T-helper 17 cell (primary cell): ENCODE measurements at regions not wholly inside any gene's neighbourhood (a gene's known extent, or its start where the extent isn't known, plus 50 kb on each side); places are given as distances from the start of the nearest gene placed in this dataset.

Experiments
- ATAC-seq: fragments of 150-1000 bp; cut with Tn5 transposase; 2 replicates; pipeline ENCODE4 v1.10.0; 2021; ENCODE audit warnings: mild to moderate bottlenecking, moderate library complexity
- DNase-seq, 3 donors: peaks; one replicate each; pipeline versions ENCODE4 v3.0.0 to v3.0.0-alpha.2; 2020 to 2021
- H3K9me3 ChIP-seq: one replicate; pipeline ENCODE4 v1.7.0; 2013; ENCODE audit warnings: low read length, mild to moderate bottlenecking; ENCODE audit not compliant: control insufficient read depth, poor library complexity, severe bottlenecking
- H3K27ac Mint-ChIP-seq: one replicate; pipeline ENCODE4 v1.8.0; 2022; ENCODE audit warnings: mild to moderate bottlenecking, moderate library complexity, mixed read lengths
- H3K27me3 Mint-ChIP-seq: one replicate; pipeline ENCODE4 v1.8.0; 2022; ENCODE audit warnings: mixed read lengths
- H3K36me3 Mint-ChIP-seq: one replicate; pipeline ENCODE4 v1.8.0; 2022; ENCODE audit warnings: low read depth, mixed read lengths
- H3K4me1 Mint-ChIP-seq: one replicate; pipeline ENCODE4 v1.8.0; 2022; ENCODE audit warnings: mild to moderate bottlenecking, mixed read lengths
- H3K4me3 Mint-ChIP-seq: one replicate; pipeline ENCODE4 v1.8.0; 2022; ENCODE audit warnings: mild to moderate bottlenecking, moderate library complexity, mixed read lengths

GRCh38 chr2:78546843-78547242, 478.7 kb upstream of the REG3G start:
- ATAC-seq: no peak
- no peak overlapping the region for H3K27ac Mint-ChIP-seq

GRCh38 chr2:78549766-78550165, 475.7 kb upstream of the REG3G start:
- Mint-ChIP-seq H3K27ac (no peak overlapping the region), H3K4me1 (no peaks in the 10 kb centered on the region), H3K4me3 (no peak overlapping the region), H3K27me3 (no peaks in the 10 kb centered on the region), H3K36me3 (no peaks in the 10 kb centered on the region)
- H3K9me3 ChIP-seq: no peaks in the 10 kb centered on the region
- ATAC-seq (no peak), DNase-seq (no peak)

More at GRCh38 chr2:78546843-78547242, 478.7 kb upstream of the REG3G start:
- no peaks in the 10 kb centered on the region for H3K36me3 Mint-ChIP-seq
- no peaks in the 10 kb centered on the region for H3K9me3 ChIP-seq
- no peak for DNase-seq
- no peak overlapping the region for H3K4me3 Mint-ChIP-seq
- no peaks in the 10 kb centered on the region for H3K27me3 Mint-ChIP-seq
- H3K4me1 Mint-ChIP-seq: no peaks in the 10 kb centered on the region

- no peaks in the 10 kb centered on the region for H3K9me3 ChIP-seq
- Mint-ChIP-seq H3K4me1 (no peaks in the 10 kb centered on the region), H3K27me3 (no peaks in the 10 kb centered on the region), H3K36me3 (no peaks in the 10 kb centered on the region), H3K27ac (no peak overlapping the region), H3K4me3 (no peak overlapping the region)
- ATAC-seq (no peak), DNase-seq (no peak)
Measured at GRCh38 chr2:78553866-78554647, 471.4 kb upstream of the REG3G start.

GRCh38 chr2:78561876-78562275, 463.6 kb upstream of the REG3G start:
- ATAC-seq: no peak
- Mint-ChIP-seq H3K27ac (no peak overlapping the region), H3K36me3 (no peaks in the 10 kb centered on the region), H3K4me3 (no peak overlapping the region), H3K27me3 (no peaks in the 10 kb centered on the region), H3K4me1 (no peaks in the 10 kb centered on the region)
- no peaks in the 10 kb centered on the region for H3K9me3 ChIP-seq
- no peak for DNase-seq

- DNase-seq (no peak), ATAC-seq (no peak)
- Mint-ChIP-seq H3K27me3 (no peaks in the 10 kb centered on the region), H3K36me3 (no peaks in the 10 kb centered on the region), H3K4me1 (no peaks in the 10 kb centered on the region), H3K27ac (no peak overlapping the region), H3K4me3 (no peak overlapping the region)
- H3K9me3 ChIP-seq: no peaks in the 10 kb centered on the region
Measured at GRCh38 chr2:78564666-78565065, 460.8 kb upstream of the REG3G start.

GRCh38 chr2:78568782-78569373, 456.6 kb upstream of the REG3G start:
- no peak overlapping the region for H3K4me3 Mint-ChIP-seq
- H3K36me3 Mint-ChIP-seq: no peaks in the 10 kb centered on the region
- H3K9me3 ChIP-seq: no peaks in the 10 kb centered on the region
- H3K27me3 Mint-ChIP-seq: no peaks in the 10 kb centered on the region
- no peak for ATAC-seq
- DNase-seq: no peak
- H3K4me1 Mint-ChIP-seq: no peaks in the 10 kb centered on the region
- no peak overlapping the region for H3K27ac Mint-ChIP-seq

GRCh38 chr2:78576409-78576808, 449.1 kb upstream of the REG3G start:
- Mint-ChIP-seq H3K36me3 (no peaks in the 10 kb centered on the region), H3K27me3 (no peaks in the 10 kb centered on the region), H3K27ac (no peak overlapping the region), H3K4me3 (no peak overlapping the region), H3K4me1 (no peaks in the 10 kb centered on the region)
- ATAC-seq: no peak
- H3K9me3 ChIP-seq: no peaks in the 10 kb centered on the region
- no peak for DNase-seq

GRCh38 chr2:78585871-78586270, 439.6 kb upstream of the REG3G start:
- Mint-ChIP-seq H3K27me3 (no peaks in the 10 kb centered on the region), H3K36me3 (no peaks in the 10 kb centered on the region), H3K4me1 (no peaks in the 10 kb centered on the region), H3K4me3 (no peak overlapping the region), H3K27ac (no peak overlapping the region)
- ATAC-seq (no peak), DNase-seq (no peak)
- H3K9me3 ChIP-seq: no peaks in the 10 kb centered on the region

GRCh38 chr2:78586316-78586715, 439.2 kb upstream of the REG3G start:
- Mint-ChIP-seq H3K36me3 (no peaks in the 10 kb centered on the region), H3K27ac (no peak overlapping the region), H3K4me1 (no peaks in the 10 kb centered on the region), H3K27me3 (no peaks in the 10 kb centered on the region), H3K4me3 (no peak overlapping the region)
- H3K9me3 ChIP-seq: no peaks in the 10 kb centered on the region
- ATAC-seq (no peak), DNase-seq (no peak)

- Mint-ChIP-seq H3K27ac (no peak overlapping the region), H3K4me1 (no peaks in the 10 kb centered on the region), H3K4me3 (no peak overlapping the region), H3K27me3 (no peaks in the 10 kb centered on the region), H3K36me3 (no peaks in the 10 kb centered on the region)
- DNase-seq (no peak), ATAC-seq (no peak)
- no peaks in the 10 kb centered on the region for H3K9me3 ChIP-seq
Measured at GRCh38 chr2:78589871-78590270, 435.6 kb upstream of the REG3G start.

GRCh38 chr2:78592491-78592890, 433.0 kb upstream of the REG3G start:
- ATAC-seq: no peak
- H3K36me3 Mint-ChIP-seq: no peaks in the 10 kb centered on the region
- DNase-seq: no peak
- H3K9me3 ChIP-seq: no peaks in the 10 kb centered on the region
- no peaks in the 10 kb centered on the region for H3K27me3 Mint-ChIP-seq
- no peak overlapping the region for H3K27ac Mint-ChIP-seq
- H3K4me1 Mint-ChIP-seq: no peaks in the 10 kb centered on the region
- no peak overlapping the region for H3K4me3 Mint-ChIP-seq

GRCh38 chr2:78601113-78601512, 424.4 kb upstream of the REG3G start:
- no peaks in the 10 kb centered on the region for H3K9me3 ChIP-seq
- no peak for ATAC-seq
- Mint-ChIP-seq H3K27ac (no peak overlapping the region), H3K4me1 (no peaks in the 10 kb centered on the region), H3K27me3 (no peaks in the 10 kb centered on the region), H3K4me3 (no peak overlapping the region), H3K36me3 (no peaks in the 10 kb centered on the region)
- DNase-seq: no peak

GRCh38 chr2:78602862-78603261, 422.6 kb upstream of the REG3G start:
- Mint-ChIP-seq H3K4me3 (no peak overlapping the region), H3K27ac (no peak overlapping the region), H3K27me3 (no peaks in the 10 kb centered on the region), H3K36me3 (no peaks in the 10 kb centered on the region), H3K4me1 (no peaks in the 10 kb centered on the region)
- no peaks in the 10 kb centered on the region for H3K9me3 ChIP-seq
- no peak for ATAC-seq
- no peak for DNase-seq

- H3K27me3 Mint-ChIP-seq: no peaks in the 10 kb centered on the region
- H3K27ac Mint-ChIP-seq: no peak overlapping the region
- H3K9me3 ChIP-seq: no peaks in the 10 kb centered on the region
- no peaks in the 10 kb centered on the region for H3K36me3 Mint-ChIP-seq
- no peak overlapping the region for H3K4me3 Mint-ChIP-seq
- ATAC-seq (no peak), DNase-seq (no peak)
- H3K4me1 Mint-ChIP-seq: no peaks in the 10 kb centered on the region
Measured at GRCh38 chr2:78606895-78607294, 418.6 kb upstream of the REG3G start.
